ENCODE measurements at regions not wholly inside any gene's neighbourhood (a gene's known extent, or its start where the extent isn't known, plus 50 kb on each side); places are given as distances from the start of the nearest gene placed in this dataset.
"Not testable (repeated sequence)": the region's sequence is repeated elsewhere in the genome, so short reads cannot be mapped to it uniquely, and the experiment has no call there.

GRCh38 chr9:61953108-61953507, 763.3 kb downstream of the SPATA31A7 start:
- H3K27ac ChIP-seq (ENCODE audit: control insufficient read depth, insufficient read depth, low read length); H3K9me1 ChIP-seq (ENCODE audit: control insufficient read depth, extremely low read depth, insufficient read depth, low read length); H4K20me1 ChIP-seq (ENCODE audit: control insufficient read depth, extremely low read depth, insufficient read depth, low read length); H3K4me2 ChIP-seq (ENCODE audit: control insufficient read depth, extremely low read depth, insufficient read depth, low read depth, low read length); FAIRE-seq; dilution Hi-C loops (cut with MboI; ENCODE audit: extremely low pct_ligation_motif_present, low sequenced_read_pairs); H3K9me3 ChIP-seq (ENCODE audit: control insufficient read depth, low read depth, low read length); H2AFZ ChIP-seq (ENCODE audit: control insufficient read depth, low read length); H3K4me3 ChIP-seq (ENCODE audit: control insufficient read depth in 2 of 3, extremely low read depth in 1 of 3, insufficient read depth in 2 of 3, low read depth in 1 of 3, low read length in 3 of 3); H3K9ac ChIP-seq (ENCODE audit: control insufficient read depth, extremely low read depth, insufficient read depth, low read length); H3K27me3 ChIP-seq (ENCODE audit: control insufficient read depth, extremely low read depth, insufficient read depth, low read length); DNase-seq (ENCODE audit: low read depth, low spot score); H3K36me3 ChIP-seq (ENCODE audit: control insufficient read depth in 2 of 2, extremely low read depth in 1 of 2, insufficient read depth in 2 of 2, low read length in 2 of 2); H3K79me2 ChIP-seq (ENCODE audit: control insufficient read depth, insufficient read depth, low read length); H3K4me1 ChIP-seq (ENCODE audit: control insufficient read depth, extremely low read depth, insufficient read depth, low read length): not testable (repeated sequence)

- H3K9me1 ChIP-seq (ENCODE audit: control insufficient read depth, extremely low read depth, insufficient read depth, low read length); H3K4me3 ChIP-seq (ENCODE audit: control insufficient read depth in 2 of 3, extremely low read depth in 1 of 3, insufficient read depth in 2 of 3, low read depth in 1 of 3, low read length in 3 of 3); DNase-seq (ENCODE audit: low read depth, low spot score); H2AFZ ChIP-seq (ENCODE audit: control insufficient read depth, low read length); H3K4me1 ChIP-seq (ENCODE audit: control insufficient read depth, extremely low read depth, insufficient read depth, low read length); H3K27ac ChIP-seq (ENCODE audit: control insufficient read depth, insufficient read depth, low read length); H3K4me2 ChIP-seq (ENCODE audit: control insufficient read depth, extremely low read depth, insufficient read depth, low read depth, low read length); H3K79me2 ChIP-seq (ENCODE audit: control insufficient read depth, insufficient read depth, low read length); H3K36me3 ChIP-seq (ENCODE audit: control insufficient read depth in 2 of 2, extremely low read depth in 1 of 2, insufficient read depth in 2 of 2, low read length in 2 of 2); FAIRE-seq; dilution Hi-C loops (cut with MboI; ENCODE audit: extremely low pct_ligation_motif_present, low sequenced_read_pairs); H3K27me3 ChIP-seq (ENCODE audit: control insufficient read depth, extremely low read depth, insufficient read depth, low read length); H4K20me1 ChIP-seq (ENCODE audit: control insufficient read depth, extremely low read depth, insufficient read depth, low read length); H3K9ac ChIP-seq (ENCODE audit: control insufficient read depth, extremely low read depth, insufficient read depth, low read length); H3K9me3 ChIP-seq (ENCODE audit: control insufficient read depth, low read depth, low read length): not testable (repeated sequence)
Observed at GRCh38 chr9:61971635-61972034, 781.8 kb downstream of the SPATA31A7 start.

- H3K9ac ChIP-seq (ENCODE audit: control insufficient read depth, extremely low read depth, insufficient read depth, low read length); H3K4me2 ChIP-seq (ENCODE audit: control insufficient read depth, extremely low read depth, insufficient read depth, low read depth, low read length); dilution Hi-C loops (cut with MboI; ENCODE audit: extremely low pct_ligation_motif_present, low sequenced_read_pairs): not testable (repeated sequence)
Observed at GRCh38 chr9:61974501-61974900, 784.7 kb downstream of the SPATA31A7 start.

GRCh38 chr9:61976318-61976717, 786.5 kb downstream of the SPATA31A7 start:
- FAIRE-seq = not testable (repeated sequence)

More at GRCh38 chr9:61974501-61974900, 784.7 kb downstream of the SPATA31A7 start:
- H3K9me3 ChIP-seq (ENCODE audit: control insufficient read depth, low read depth, low read length); FAIRE-seq; H3K9me1 ChIP-seq (ENCODE audit: control insufficient read depth, extremely low read depth, insufficient read depth, low read length); H3K36me3 ChIP-seq (ENCODE audit: control insufficient read depth in 2 of 2, extremely low read depth in 1 of 2, insufficient read depth in 2 of 2, low read length in 2 of 2); DNase-seq (ENCODE audit: low read depth, low spot score); H3K4me1 ChIP-seq (ENCODE audit: control insufficient read depth, extremely low read depth, insufficient read depth, low read length); H3K4me3 ChIP-seq (ENCODE audit: control insufficient read depth in 2 of 3, extremely low read depth in 1 of 3, insufficient read depth in 2 of 3, low read depth in 1 of 3, low read length in 3 of 3); H3K27ac ChIP-seq (ENCODE audit: control insufficient read depth, insufficient read depth, low read length); H3K79me2 ChIP-seq (ENCODE audit: control insufficient read depth, insufficient read depth, low read length); H4K20me1 ChIP-seq (ENCODE audit: control insufficient read depth, extremely low read depth, insufficient read depth, low read length); H2AFZ ChIP-seq (ENCODE audit: control insufficient read depth, low read length); H3K27me3 ChIP-seq (ENCODE audit: control insufficient read depth, extremely low read depth, insufficient read depth, low read length): not testable (repeated sequence)

DNA sequence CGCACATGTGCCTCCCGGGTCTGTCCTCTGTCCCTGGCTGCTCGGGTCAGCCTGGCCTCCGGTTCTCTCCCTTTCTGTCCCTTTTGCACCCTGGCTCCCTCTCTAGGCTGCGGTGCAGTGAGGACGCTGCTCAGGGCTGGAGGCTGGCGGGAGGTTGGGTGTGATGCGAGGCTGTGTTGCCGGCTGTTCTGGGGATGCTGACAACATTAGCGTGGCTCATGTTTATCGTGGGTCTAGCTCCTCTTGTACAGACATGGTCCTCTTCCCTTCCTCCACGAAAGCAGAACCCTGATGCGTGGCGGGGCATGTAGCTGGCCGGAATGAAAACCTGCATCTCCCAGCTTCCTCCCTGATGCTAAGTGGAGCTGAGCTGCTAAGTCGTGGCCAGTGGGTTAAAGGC, 792.9 kb downstream of the SPATA31A7 start:
- H3K36me3 ChIP-seq (ENCODE audit: control insufficient read depth in 2 of 2, extremely low read depth in 1 of 2, insufficient read depth in 2 of 2, low read length in 2 of 2); H3K4me3 ChIP-seq (ENCODE audit: control insufficient read depth in 2 of 3, extremely low read depth in 1 of 3, insufficient read depth in 2 of 3, low read depth in 1 of 3, low read length in 3 of 3); H3K4me2 ChIP-seq (ENCODE audit: control insufficient read depth, extremely low read depth, insufficient read depth, low read depth, low read length); H3K9me3 ChIP-seq (ENCODE audit: control insufficient read depth, low read depth, low read length); H3K4me1 ChIP-seq (ENCODE audit: control insufficient read depth, extremely low read depth, insufficient read depth, low read length); H3K9me1 ChIP-seq (ENCODE audit: control insufficient read depth, extremely low read depth, insufficient read depth, low read length); H3K79me2 ChIP-seq (ENCODE audit: control insufficient read depth, insufficient read depth, low read length); H3K27ac ChIP-seq (ENCODE audit: control insufficient read depth, insufficient read depth, low read length); H2AFZ ChIP-seq (ENCODE audit: control insufficient read depth, low read length); H3K27me3 ChIP-seq (ENCODE audit: control insufficient read depth, extremely low read depth, insufficient read depth, low read length); H3K9ac ChIP-seq (ENCODE audit: control insufficient read depth, extremely low read depth, insufficient read depth, low read length); dilution Hi-C loops (cut with MboI; ENCODE audit: extremely low pct_ligation_motif_present, low sequenced_read_pairs); FAIRE-seq; DNase-seq (ENCODE audit: low read depth, low spot score); H4K20me1 ChIP-seq (ENCODE audit: control insufficient read depth, extremely low read depth, insufficient read depth, low read length): not testable (repeated sequence)

More at GRCh38 chr9:61976318-61976717, 786.5 kb downstream of the SPATA31A7 start:
- H3K27me3 ChIP-seq (ENCODE audit: control insufficient read depth, extremely low read depth, insufficient read depth, low read length); H3K9me1 ChIP-seq (ENCODE audit: control insufficient read depth, extremely low read depth, insufficient read depth, low read length); DNase-seq (ENCODE audit: low read depth, low spot score); H3K27ac ChIP-seq (ENCODE audit: control insufficient read depth, insufficient read depth, low read length); H3K4me3 ChIP-seq (ENCODE audit: control insufficient read depth in 2 of 3, extremely low read depth in 1 of 3, insufficient read depth in 2 of 3, low read depth in 1 of 3, low read length in 3 of 3); dilution Hi-C loops (cut with MboI; ENCODE audit: extremely low pct_ligation_motif_present, low sequenced_read_pairs); H3K9me3 ChIP-seq (ENCODE audit: control insufficient read depth, low read depth, low read length); H4K20me1 ChIP-seq (ENCODE audit: control insufficient read depth, extremely low read depth, insufficient read depth, low read length); H3K4me1 ChIP-seq (ENCODE audit: control insufficient read depth, extremely low read depth, insufficient read depth, low read length); H3K79me2 ChIP-seq (ENCODE audit: control insufficient read depth, insufficient read depth, low read length); H3K9ac ChIP-seq (ENCODE audit: control insufficient read depth, extremely low read depth, insufficient read depth, low read length); H3K36me3 ChIP-seq (ENCODE audit: control insufficient read depth in 2 of 2, extremely low read depth in 1 of 2, insufficient read depth in 2 of 2, low read length in 2 of 2); H3K4me2 ChIP-seq (ENCODE audit: control insufficient read depth, extremely low read depth, insufficient read depth, low read depth, low read length); H2AFZ ChIP-seq (ENCODE audit: control insufficient read depth, low read length): not testable (repeated sequence)
